Jurkat, Clone E6-1 (cell line): ENCODE measurements at regions not wholly inside any gene's neighbourhood (a gene's known extent, or its start where the extent isn't known, plus 50 kb on each side); places are given as distances from the start of the nearest gene placed in this dataset.
"Not testable (repeated sequence)": the region's sequence is repeated elsewhere in the genome, so short reads cannot be mapped to it uniquely, and the experiment has no call there.

Source experiments
- DNase-seq: peaks from one replicate; pipeline ENCODE4 v3.0.0-alpha.2; 2011; ENCODE audit warnings: low read depth, low spot score
- H3K4me3 ChIP-seq: 2 replicates; pipeline ENCODE4 v1.5.1; 2011; ENCODE audit warnings: mild to moderate bottlenecking, low read length, control low read depth, moderate library complexity

DNA sequence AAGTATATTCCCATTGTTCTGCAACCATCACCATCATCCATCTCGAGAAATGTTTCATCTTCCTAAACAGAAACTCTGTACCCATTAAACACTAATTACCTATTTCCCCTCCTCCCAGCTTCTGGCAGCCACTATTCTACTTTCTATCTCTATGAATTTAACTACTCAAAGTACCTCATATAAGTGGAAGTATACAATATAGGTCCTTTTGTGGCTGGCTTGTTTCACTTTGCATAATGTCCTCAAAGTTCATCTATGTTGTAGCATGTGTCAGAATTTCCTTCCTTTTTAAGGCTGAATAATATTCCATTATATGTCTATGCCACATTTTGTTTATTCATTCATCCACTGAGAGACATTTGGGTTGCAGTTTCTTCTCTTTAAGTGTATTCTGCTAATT is 159.4 kb downstream of the KCNRG start:
- no peak overlapping the region for H3K4me3 ChIP-seq
- no peak for DNase-seq

DNA sequence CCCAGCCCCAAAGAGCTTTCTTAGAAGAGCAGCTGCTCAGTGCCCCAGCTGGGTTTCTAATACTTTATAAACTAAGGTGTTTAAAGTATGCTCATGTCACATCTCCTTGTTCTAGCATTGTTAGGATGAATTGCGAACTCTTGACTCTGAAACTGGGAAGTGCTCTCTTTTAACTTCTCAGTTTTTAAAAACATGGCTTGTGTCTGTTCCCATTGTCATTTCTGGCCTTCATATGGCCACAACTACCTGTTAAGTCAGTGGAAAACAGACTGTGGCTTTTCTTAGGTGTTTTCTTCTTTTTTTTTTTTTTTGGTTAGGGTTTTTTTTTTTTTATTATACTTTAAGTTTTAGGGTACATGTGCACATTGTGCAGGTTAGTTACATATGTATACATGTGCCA is 164.7 kb downstream of the KCNRG start:
- no peak overlapping the region for H3K4me3 ChIP-seq
- DNase-seq, result no peak

DNA sequence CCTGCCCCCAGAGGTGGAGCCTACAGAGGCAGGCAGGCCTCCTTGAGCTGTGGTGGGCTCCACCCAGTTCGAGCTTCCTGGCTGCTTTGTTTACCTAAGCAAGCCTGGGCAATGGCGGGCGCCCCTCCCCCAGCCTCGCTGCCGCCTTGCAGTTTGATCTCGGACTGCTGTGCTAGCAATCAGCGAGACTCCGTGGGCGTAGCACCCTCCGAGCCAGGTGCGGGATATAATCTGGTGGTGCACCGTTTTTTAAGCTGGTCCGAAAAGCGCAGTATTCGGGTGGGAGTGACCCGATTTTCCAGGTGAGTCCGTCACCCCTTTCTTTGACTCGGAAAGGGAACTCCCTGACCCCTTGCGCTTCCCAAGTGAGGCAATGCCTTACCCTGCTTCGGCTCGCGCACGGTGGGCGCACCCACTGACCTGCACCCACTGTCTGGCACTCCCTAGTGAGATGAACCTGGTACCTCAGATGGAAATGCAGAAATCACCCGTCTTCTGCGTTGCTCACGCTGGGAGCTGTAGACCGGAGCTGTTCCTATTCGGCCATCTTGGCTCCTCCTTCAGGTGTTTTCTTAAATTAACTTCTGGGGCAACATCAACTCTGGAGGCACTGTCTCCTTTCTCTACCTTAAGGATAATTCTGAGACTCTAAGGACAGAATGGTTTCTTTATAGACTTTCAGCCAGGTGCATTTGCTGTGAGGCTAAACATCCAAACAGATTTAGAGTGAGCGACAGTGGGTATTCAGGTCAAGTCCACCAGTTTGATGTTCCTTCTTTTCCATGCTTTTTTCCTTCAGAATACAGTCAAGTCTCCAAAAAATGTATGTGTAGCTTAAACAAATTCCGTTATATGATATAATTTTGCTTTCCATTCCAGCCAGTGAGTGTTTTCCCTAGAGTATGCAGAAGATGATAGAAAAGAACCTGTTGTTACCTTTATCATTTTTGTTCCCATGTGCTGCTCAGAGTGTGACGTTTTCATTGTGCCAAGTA is 170.8 kb downstream of the KCNRG start:
- not testable (repeated sequence) for DNase-seq, H3K4me3 ChIP-seq

DNA sequence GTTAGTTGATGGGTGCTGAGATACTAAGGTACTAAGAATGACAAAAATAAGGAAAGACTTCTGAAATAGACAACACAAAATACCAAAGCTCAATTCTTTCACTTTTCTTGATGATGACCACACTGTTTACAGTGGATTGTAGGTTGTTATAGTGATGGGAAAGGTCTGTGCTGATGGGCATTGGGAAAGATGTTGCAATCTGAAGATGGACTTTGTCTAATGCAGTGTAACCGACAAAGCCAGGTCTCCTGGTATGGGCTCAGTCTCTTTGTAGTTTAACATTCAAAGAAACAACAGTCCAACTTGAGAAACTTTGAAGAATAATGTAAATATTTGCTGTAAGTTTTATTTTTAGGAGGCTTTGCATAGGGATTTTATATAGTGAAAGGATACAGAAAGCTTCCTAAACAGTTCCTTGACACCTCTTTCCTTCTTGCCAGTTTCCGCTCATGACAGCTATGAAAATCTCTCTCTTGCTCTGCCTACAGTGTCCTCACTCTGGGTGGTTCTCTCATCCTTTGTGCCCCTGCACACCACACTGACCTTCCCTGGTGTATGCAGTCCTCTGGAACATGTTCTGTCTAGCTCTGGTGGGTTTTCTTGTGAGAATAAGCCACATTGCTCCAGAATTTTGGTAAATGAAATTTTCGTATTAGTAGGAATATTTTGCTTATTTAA is 172.2 kb downstream of the KCNRG start:
- no peak overlapping the region for H3K4me3 ChIP-seq
- no peak for DNase-seq

DNA sequence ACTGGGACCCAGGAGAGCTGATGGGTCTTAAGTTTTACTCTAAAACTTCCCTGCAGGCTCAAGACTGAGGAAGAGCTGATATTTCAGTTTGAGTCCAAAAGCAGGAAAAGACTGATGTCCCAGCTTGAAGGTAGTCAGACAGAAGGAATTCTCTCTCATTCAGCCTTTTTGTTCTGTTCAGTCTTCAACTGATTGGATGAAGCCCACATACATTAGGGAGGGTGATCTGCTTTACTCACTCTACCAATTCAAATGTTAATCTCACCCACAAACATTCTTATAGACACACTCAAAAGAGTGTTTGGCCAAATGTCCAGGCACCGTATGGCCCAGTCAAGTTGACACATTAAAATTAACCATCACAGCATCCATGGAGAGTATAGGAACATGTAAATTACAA is 173.5 kb downstream of the KCNRG start:
- no peak for DNase-seq
- H3K4me3 ChIP-seq, result no peak overlapping the region

DNA sequence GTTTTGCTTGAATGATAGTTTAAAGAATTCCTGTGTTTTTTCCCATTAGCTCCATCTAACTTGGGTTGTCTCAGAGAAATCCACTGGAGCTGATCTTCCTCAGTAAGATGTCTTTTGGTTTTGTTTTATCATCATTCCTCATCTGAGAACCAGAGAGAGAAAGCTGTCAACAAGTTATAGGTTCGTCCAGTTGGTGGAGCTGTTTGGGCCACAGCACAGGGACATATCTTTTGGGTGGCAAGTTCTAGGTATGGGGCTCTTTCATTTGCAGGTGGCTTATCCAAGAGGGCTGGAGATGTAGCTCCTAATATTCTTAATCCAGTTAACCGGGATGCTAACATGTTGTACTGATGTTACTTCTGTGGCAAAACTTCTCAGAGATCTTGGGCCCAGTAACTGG is 174.2 kb downstream of the KCNRG start:
- DNase-seq, result no peak
- H3K4me3 ChIP-seq, result no peak overlapping the region

DNA sequence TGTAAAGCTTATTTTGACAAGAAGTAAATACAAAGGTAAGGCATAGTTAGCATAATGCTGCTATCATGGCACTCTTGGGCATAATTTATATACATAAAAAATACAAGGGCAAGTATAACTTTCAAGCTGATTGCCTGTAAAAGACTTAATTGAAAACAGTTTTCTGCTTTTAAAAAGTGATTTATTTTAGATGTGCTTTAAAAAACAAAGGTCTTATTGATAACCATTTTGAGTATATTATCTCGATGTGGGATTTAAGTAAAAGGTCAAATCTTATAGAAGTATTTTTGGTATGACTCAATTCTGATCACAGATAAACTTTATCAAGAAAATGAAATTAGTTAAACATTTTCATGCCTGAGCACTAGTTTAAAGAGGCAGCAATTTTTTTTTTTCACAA is 175.8 kb downstream of the KCNRG start:
- H3K4me3 ChIP-seq, result no peak overlapping the region
- no peak for DNase-seq

DNA sequence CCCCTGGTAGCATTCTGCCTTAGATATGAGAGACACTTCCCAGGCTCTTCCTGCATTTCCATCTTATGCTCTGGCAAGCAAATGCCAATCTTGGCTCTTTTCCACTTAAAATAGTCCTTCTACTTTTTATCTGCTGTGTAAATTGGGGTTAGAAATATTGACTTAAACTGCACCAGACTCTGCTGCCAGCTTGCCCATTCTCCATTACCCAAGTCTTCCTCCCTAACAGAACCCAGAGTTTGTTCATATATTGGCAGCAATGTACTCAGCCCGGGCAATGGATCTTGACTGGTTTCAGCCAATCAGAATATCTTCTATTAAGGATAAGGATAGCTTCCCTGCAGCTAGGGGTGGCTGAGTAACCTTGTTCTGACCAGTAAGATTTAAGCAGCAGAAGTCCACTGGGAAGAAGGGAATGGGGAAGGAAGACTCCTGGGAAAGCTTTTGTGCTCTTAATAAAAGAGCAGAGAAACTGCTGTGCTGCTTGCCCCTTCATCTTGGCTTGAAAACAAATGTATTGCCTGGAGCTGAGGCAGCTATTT is 177.1 kb downstream of the KCNRG start:
- DNase-seq, result no peak
- H3K4me3 ChIP-seq, result no peak overlapping the region

DNA sequence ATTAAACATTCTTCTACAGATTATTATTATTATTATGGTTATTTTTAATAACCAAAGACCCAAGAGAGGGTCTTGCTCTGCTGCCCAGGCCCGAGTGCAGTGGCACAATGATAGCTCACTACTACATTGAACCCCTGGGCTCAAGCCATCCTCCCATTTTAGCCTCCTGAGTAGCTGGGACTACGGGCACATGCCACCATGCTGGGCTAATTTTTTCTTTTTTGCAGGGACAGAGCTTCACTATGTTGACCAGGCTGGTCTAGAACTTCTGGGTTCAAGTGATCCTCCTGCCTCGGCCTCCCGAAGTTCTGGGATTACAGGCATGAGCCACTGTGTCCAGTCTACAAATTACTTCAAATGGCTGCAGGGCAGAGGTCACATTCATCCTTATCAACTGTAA is 179.8 kb downstream of the KCNRG start:
- H3K4me3 ChIP-seq, result no peak overlapping the region
- no peak for DNase-seq

DNA sequence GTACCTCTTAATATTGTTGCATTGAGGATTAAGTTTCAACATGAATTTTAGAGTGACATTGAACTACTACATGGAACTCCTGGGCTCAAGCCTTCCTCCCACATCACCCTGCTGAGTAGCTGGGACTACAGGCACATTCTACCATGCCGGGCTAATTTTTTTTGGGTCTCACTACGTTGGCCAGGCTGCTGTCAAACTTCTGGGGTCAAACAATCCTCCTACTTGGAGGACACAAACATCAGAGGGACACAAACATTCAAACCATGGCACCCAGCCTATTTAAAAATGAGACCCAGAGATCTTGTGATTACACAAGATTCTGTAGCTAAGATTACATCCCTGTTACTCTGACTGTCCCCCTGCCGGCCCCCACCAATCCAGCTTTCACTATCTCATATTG is 180.9 kb downstream of the KCNRG start:
- no peak overlapping the region for H3K4me3 ChIP-seq
- DNase-seq, result no peak

DNA sequence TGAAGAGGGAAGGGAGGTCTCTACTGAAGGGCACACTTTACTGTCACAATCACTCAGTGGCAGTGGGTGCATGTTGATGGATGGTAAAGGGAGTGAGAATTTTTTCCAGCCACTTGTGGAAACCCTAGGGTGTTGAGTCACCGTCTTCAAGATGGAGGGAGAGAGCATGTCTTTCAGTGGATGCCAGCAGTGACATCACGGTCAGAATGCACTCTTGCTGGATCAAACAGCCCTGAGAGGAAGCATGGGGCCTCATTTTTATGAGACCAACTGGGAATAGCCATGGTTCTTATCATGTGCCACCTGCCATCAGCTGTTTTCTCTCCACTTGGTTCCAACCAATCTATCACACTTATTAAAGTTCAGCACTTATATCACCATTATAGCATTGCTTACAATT is 182.5 kb downstream of the KCNRG start:
- no peak overlapping the region for H3K4me3 ChIP-seq
- no peak for DNase-seq

DNA sequence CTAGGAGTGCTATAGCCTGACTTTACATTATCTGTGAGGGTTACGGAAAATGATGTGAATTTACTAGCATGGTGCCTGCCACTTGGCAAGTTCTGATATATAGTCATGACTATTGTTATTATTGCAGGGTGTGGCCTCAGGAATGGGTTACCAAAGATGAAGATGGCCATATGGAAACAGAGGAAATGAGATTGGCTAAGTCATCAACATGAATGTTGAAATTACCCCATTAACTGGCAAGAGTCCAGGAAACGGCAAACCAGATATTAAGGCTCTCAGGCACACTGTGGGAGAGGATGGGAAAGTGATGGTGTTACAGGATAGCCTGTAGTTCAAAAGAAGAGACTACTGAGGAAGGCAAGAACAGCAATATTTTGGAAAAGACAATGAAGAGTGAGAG is 183.3 kb downstream of the KCNRG start:
- no peak overlapping the region for H3K4me3 ChIP-seq
- DNase-seq, result no peak

DNA sequence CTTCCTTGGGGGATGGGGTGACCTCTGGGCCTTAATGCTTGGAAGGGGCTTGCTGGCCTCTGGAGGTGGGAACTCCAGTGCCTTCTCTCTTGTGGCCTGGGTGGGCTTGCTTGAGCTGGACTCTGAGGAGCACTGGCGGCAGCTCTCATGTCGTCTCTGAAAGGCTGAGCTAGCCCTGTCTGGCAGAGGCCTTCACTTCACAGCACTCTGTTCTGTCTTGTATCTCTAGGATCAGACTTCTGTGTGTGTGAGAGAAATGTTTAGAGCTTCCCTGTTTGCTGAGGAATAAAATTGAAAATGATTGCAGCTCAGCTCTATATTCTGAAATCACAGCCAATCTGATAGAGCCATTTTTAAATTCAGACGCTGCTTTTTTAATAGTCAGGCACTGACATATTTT is 185.3 kb downstream of the KCNRG start:
- DNase-seq, result no peak
- no peak overlapping the region for H3K4me3 ChIP-seq

DNA sequence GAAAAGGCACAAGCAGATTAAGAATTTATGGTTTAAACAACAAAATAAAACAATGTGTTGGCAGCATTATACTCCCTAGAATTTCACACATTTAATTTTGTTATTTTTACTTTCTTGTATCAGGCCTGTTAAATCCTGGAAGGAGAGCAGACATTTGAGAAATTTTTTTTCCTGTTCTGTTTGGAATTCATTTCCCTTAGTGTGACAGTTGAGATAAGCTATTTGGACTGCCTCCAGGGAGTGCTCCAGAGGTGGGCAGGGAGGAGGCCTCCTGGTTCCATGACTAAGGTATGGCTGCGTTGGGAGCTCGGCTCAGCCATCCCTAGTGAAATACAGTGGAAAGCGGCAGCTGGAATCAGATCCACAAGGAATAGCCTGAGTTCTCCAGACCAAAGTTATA is 185.7 kb downstream of the KCNRG start:
- H3K4me3 ChIP-seq, result no peak overlapping the region
- DNase-seq, result no peak

DNA sequence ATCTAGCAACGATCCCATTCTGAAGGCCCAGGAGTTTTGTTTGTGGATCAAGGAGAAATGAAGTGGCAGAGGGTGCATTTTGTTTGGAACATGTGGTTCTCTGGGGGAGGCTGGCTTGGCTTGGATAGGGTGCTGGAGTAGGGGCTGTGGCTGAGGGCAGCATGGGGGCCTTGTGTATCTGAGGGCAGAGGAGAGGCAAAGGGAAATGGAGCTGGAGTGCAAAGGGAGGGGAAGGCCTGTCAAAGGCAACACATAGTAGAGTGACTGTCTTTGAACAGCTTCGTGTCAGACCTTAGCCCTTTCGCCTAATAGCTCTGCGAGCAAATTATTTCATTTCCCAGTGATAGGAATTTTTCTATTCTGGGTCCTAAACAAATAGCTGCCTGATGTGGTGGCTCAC is 187.2 kb downstream of the KCNRG start:
- DNase-seq, result no peak
- H3K4me3 ChIP-seq, result no peak overlapping the region

DNA sequence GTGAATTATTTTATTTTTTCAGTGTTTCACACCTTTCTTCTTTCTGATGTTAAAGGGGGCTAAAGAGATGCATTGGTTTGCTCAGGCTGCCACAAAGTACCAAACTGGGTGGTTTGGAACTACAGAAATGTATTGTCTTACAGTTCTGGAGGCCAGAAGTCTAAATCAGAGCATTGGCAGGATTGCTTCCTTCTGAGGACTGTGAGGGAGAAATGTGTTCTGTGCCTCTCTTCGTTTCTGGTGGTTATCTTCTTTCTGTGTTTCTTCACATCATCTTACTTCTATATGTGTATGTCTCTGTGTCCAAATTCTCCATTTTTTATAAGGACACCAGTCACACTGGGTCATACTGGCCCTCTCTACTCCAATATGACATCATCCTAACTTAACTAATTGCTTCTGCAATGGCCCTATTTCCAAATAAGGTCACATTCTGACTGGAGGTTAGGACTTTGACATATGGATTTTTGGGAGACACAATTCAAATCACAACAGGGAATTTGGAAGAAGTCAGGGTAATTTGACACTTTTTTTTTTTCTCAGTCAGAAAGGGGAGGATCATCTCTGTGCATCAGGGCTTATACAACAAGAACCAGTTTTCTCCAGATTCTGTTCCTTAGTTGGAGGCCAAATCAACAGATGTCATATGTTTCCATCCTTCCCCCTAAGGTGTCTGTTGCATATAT is 188.2 kb downstream of the KCNRG start:
- no peak overlapping the region for H3K4me3 ChIP-seq
- no peak for DNase-seq

DNA sequence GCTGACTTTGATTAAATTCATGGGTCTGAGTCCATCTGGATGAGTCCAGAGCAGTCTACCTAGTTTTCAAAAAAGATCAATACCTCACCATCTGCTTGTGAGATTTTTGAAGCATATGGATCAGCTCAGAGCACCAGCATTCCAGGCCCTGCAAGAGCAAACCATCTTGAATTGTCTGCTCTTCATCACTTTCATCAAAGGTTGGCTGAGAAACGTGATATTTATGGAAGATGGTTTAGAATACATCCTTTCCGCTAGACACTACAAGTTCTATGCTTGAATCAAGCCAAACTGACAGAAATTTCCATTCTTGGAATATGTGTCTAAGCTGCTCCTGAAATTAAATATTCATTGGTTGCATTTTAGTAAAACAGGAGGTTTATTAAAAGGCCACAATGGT is 190.3 kb downstream of the KCNRG start:
- DNase-seq, result no peak
- H3K4me3 ChIP-seq, result no peak overlapping the region

DNA sequence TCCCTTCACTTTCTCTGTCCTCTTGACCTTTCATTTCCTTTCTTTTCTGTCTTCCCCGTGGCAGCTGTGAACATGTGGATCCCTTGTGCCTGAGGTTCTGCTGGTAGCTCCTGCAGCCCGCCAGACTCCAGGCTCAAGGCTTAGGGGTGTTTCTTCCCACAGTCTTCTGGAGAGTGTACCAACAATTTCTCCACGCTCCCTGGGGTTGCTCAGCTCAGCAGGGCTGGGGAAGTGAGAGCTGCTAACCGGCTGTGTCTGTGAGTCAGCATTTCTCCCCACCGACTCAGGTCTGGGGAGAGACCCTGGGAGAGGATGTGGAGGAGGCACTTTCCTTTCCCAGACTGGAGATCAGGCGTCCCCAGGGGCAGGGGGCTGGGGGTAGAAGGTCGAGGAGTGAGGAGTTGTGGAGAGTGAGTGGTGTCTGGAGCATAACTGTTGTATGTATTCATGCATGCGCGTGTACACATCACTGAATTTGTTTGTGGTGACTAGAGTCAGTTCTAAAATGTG is 193.6 kb downstream of the KCNRG start:
- peak overlapping the region; percentile 30 for H3K4me3 ChIP-seq

DNA sequence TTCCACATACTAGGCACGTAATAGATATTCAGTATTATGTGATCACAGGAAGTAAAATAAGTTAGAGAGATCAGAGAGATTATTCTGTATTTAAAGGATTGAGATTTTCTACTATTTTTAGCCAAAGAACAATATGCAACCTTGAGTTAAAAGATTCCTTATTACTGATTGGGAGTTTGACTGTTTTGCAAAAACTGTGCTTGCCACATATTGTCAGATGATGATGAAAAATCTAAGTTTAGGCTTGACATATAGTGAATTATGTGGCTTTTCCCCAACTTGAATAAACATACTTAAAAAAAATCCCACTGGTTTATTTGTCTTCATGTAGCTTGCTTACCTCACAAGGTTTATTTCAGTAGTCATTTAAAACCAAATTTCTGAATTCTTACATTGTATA is 194.4 kb downstream of the KCNRG start:
- H3K4me3 ChIP-seq, result no peak overlapping the region
- no peak for DNase-seq

More for the DNA sequence above, 193.6 kb downstream of the KCNRG start:
- DNase-seq, result peak; percentile 67

DNA sequence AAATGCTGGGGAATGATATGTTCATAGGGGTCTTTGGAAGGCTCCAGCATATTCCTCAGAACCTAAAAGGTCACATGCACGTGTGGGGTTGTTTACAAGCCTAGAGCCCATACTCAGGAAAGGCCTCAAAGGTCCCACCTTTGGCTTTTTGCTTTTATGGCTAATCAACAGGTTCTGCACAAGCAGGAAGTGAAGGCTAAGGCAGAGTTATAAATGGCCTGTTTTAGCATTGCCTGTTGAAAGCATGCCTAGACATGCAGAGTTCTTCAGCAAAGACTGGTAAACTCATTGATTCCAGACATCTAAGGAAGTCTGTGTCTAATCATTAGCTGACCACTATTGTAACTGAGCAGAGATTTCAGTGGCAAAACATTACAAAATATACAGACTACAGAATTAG is 198.3 kb downstream of the KCNRG start:
- no peak overlapping the region for H3K4me3 ChIP-seq

More for the DNA sequence above, 198.3 kb downstream of the KCNRG start:
- no peak for DNase-seq
